ENCODE measurements at regions not wholly inside any gene's neighbourhood (a gene's known extent, or its start where the extent isn't known, plus 50 kb on each side); places are given as distances from the start of the nearest gene placed in this dataset.
"Not testable (repeated sequence)": the region's sequence is repeated elsewhere in the genome, so short reads cannot be mapped to it uniquely, and the experiment has no call there.

- H3K4me3 ChIP-seq (ENCODE audit: low read depth, low read length), result no peak overlapping the region
- TF ChIP-seq CTCF (IDR thresholded peaks at IDR 0.05; ENCODE audit: low read depth, low read length), result no peak
These were observed 129.2 kb downstream of the BOD1 start for GRCh38 chr5:173487300-173487699.

GRCh38 chr5:173486355-173487225, 129.9 kb downstream of the BOD1 start:
- no peak overlapping the region for H3K4me3 ChIP-seq (ENCODE audit: low read depth, low read length)
- TF ChIP-seq CTCF (IDR thresholded peaks at IDR 0.05; ENCODE audit: low read depth, low read length), result no peak

- no peak for TF ChIP-seq CTCF (IDR thresholded peaks at IDR 0.05; ENCODE audit: low read depth, low read length)
These were observed 131.9 kb downstream of the BOD1 start for GRCh38 chr5:173484569-173484968.

GRCh38 chr5:173483599-173483998, 132.9 kb downstream of the BOD1 start:
- H3K4me3 ChIP-seq (ENCODE audit: low read depth, low read length), result not testable (repeated sequence)

More at GRCh38 chr5:173484569-173484968, 131.9 kb downstream of the BOD1 start:
- H3K4me3 ChIP-seq (ENCODE audit: low read depth, low read length), result no peak overlapping the region

- TF ChIP-seq CTCF (IDR thresholded peaks at IDR 0.05; ENCODE audit: low read depth, low read length), result no peak
- no peak overlapping the region for H3K4me3 ChIP-seq (ENCODE audit: low read depth, low read length)
These were observed 133.3 kb downstream of the BOD1 start for GRCh38 chr5:173483160-173483559.

- no peak for TF ChIP-seq CTCF (IDR thresholded peaks at IDR 0.05; ENCODE audit: low read depth, low read length)
- no peak overlapping the region for H3K4me3 ChIP-seq (ENCODE audit: low read depth, low read length)
These were observed 134.6 kb downstream of the BOD1 start for GRCh38 chr5:173481821-173482220.

GRCh38 chr5:173480896-173481295, 135.6 kb downstream of the BOD1 start:
- H3K4me3 ChIP-seq (ENCODE audit: low read depth, low read length), result no peak overlapping the region
- no peak for TF ChIP-seq CTCF (IDR thresholded peaks at IDR 0.05; ENCODE audit: low read depth, low read length)

All from WI38 (cell line).